GM23338 (cell line): ENCODE measurements at regions not wholly inside any gene's neighbourhood (a gene's known extent, or its start where the extent isn't known, plus 50 kb on each side); places are given as distances from the start of the nearest gene placed in this dataset.

Experiments
- CREB1 ChIP-seq: fragments of 250-450 bp; sonication (Bioruptor Pico); IDR thresholded peaks from 2 replicates; pipeline ENCODE4 v1.5.0; 2020; ENCODE audit warnings: low read depth, mild to moderate bottlenecking, moderate library complexity
- EZH2phosphoT487 ChIP-seq: fragments of 200-600 bp; sonication (generic); IDR thresholded peaks from one replicate; pipeline ENCODE4 v1.8.1; 2018; ENCODE audit warnings: antibody characterized with exemption; ENCODE audit not compliant: unreplicated experiment
- POLR2AphosphoS5 ChIP-seq: IDR thresholded peaks from 2 replicates; pipeline ENCODE4 v1.6.1; 2016; ENCODE audit warnings: antibody characterized with exemption, low read depth
- ZNF114 ChIP-seq: fragments of 250-450 bp; sonication (Bioruptor Pico); IDR thresholded peaks from 2 replicates; pipeline ENCODE4 v1.5.0; 2020; ENCODE audit warnings: mild to moderate bottlenecking, moderate library complexity
- TF ChIP-seq, protein P1 (sequence below): fragments of 250-450 bp; sonication (Bioruptor Pico); IDR thresholded peaks from 2 replicates; pipeline ENCODE4 v1.5.0; 2020; ENCODE audit warnings: mild to moderate bottlenecking, moderate library complexity
- TF ChIP-seq, protein P2 (sequence below), 2 experiments: fragments of 200-600 bp in 1 of 2; sonication (generic) in 1 of 2; conservative IDR thresholded peaks; 2 replicates each; pipeline versions ENCODE4 v1.5.1 to v1.6.1; 2016 to 2017; ENCODE audit warnings: antibody characterized with exemption in 2 of 2, low read depth in 2 of 2, mild to moderate bottlenecking in 2 of 2, moderate library complexity in 1 of 2

GRCh38 chr20:22667198-22667597, 82.8 kb upstream of the FOXA2 start:
- TF ChIP-seq, protein P1, sequence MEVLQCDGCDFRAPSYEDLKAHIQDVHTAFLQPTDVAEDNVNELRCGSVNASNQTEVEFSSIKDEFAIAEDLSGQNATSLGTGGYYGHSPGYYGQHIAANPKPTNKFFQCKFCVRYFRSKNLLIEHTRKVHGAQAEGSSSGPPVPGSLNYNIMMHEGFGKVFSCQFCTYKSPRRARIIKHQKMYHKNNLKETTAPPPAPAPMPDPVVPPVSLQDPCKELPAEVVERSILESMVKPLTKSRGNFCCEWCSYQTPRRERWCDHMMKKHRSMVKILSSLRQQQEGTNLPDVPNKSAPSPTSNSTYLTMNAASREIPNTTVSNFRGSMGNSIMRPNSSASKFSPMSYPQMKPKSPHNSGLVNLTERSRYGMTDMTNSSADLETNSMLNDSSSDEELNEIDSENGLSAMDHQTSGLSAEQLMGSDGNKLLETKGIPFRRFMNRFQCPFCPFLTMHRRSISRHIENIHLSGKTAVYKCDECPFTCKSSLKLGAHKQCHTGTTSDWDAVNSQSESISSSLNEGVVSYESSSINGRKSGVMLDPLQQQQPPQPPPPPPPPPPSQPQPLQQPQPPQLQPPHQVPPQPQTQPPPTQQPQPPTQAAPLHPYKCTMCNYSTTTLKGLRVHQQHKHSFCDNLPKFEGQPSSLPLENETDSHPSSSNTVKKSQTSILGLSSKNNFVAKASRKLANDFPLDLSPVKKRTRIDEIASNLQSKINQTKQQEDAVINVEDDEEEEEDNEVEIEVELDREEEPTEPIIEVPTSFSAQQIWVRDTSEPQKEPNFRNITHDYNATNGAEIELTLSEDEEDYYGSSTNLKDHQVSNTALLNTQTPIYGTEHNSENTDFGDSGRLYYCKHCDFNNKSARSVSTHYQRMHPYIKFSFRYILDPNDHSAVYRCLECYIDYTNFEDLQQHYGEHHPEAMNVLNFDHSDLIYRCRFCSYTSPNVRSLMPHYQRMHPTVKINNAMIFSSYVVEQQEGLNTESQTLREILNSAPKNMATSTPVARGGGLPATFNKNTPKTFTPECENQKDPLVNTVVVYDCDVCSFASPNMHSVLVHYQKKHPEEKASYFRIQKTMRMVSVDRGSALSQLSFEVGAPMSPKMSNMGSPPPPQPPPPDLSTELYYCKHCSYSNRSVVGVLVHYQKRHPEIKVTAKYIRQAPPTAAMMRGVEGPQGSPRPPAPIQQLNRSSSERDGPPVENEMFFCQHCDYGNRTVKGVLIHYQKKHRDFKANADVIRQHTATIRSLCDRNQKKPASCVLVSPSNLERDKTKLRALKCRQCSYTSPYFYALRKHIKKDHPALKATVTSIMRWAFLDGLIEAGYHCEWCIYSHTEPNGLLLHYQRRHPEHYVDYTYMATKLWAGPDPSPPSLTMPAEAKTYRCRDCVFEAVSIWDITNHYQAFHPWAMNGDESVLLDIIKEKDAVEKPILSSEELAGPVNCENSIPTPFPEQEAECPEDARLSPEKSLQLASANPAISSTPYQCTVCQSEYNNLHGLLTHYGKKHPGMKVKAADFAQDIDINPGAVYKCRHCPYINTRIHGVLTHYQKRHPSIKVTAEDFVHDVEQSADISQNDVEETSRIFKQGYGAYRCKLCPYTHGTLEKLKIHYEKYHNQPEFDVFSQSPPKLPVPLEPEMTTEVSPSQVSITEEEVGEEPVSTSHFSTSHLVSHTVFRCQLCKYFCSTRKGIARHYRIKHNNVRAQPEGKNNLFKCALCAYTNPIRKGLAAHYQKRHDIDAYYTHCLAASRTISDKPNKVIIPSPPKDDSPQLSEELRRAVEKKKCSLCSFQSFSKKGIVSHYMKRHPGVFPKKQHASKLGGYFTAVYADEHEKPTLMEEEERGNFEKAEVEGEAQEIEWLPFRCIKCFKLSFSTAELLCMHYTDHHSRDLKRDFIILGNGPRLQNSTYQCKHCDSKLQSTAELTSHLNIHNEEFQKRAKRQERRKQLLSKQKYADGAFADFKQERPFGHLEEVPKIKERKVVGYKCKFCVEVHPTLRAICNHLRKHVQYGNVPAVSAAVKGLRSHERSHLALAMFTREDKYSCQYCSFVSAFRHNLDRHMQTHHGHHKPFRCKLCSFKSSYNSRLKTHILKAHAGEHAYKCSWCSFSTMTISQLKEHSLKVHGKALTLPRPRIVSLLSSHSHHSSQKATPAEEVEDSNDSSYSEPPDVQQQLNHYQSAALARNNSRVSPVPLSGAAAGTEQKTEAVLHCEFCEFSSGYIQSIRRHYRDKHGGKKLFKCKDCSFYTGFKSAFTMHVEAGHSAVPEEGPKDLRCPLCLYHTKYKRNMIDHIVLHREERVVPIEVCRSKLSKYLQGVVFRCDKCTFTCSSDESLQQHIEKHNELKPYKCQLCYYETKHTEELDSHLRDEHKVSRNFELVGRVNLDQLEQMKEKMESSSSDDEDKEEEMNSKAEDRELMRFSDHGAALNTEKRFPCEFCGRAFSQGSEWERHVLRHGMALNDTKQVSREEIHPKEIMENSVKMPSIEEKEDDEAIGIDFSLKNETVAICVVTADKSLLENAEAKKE (CRISPR knock-in tag): no peak
- TF ChIP-seq, protein P2, sequence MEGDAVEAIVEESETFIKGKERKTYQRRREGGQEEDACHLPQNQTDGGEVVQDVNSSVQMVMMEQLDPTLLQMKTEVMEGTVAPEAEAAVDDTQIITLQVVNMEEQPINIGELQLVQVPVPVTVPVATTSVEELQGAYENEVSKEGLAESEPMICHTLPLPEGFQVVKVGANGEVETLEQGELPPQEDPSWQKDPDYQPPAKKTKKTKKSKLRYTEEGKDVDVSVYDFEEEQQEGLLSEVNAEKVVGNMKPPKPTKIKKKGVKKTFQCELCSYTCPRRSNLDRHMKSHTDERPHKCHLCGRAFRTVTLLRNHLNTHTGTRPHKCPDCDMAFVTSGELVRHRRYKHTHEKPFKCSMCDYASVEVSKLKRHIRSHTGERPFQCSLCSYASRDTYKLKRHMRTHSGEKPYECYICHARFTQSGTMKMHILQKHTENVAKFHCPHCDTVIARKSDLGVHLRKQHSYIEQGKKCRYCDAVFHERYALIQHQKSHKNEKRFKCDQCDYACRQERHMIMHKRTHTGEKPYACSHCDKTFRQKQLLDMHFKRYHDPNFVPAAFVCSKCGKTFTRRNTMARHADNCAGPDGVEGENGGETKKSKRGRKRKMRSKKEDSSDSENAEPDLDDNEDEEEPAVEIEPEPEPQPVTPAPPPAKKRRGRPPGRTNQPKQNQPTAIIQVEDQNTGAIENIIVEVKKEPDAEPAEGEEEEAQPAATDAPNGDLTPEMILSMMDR (conservative IDR thresholded peaks at IDR 0.05; ENCODE audit: low read depth in 2 of 2): no peak
- TF ChIP-seq ZNF114 (CRISPR knock-in tag): no peak
- no peak for TF ChIP-seq EZH2phosphoT487
- no peak for TF ChIP-seq CREB1
- no peak for TF ChIP-seq POLR2AphosphoS5
